Activated CD8-positive, alpha-beta T cell treated with anti-CD3 and anti-CD28 coated beads for 36 hours (primary cell): ENCODE measurements at regions not wholly inside any gene's neighbourhood (a gene's known extent, or its start where the extent isn't known, plus 50 kb on each side); places are given as distances from the start of the nearest gene placed in this dataset.

ENCODE experiments used
- ATAC-seq: fragments of 200-7000 bp; cut with Tn5 transposase; one replicate; pipeline ENCODE4 v1.10.0; 2021; ENCODE audit warnings: mild to moderate bottlenecking, moderate library complexity
- CTCF ChIA-PET: fragments of 350-600 bp; sonication (Branson Sonifier 250); formaldehyde crosslinking; loops from one replicate; lab custom pipeline; 2021; ENCODE audit warnings: antibody characterized with exemption; lab: Charles Lee
- POLR2A ChIA-PET: fragments of 350-600 bp; sonication (Branson Sonifier 250); formaldehyde crosslinking; loops from one replicate; lab custom pipeline; 2021; ENCODE audit warnings: antibody characterized with exemption; lab: Charles Lee
- DNase-seq: peaks from one replicate; pipeline ENCODE4 v3.0.0-alpha.2; 2020
- H3K27ac Mint-ChIP-seq: one replicate; pipeline ENCODE4 v1.8.0; 2021; ENCODE audit warnings: mild to moderate bottlenecking, mixed read lengths
- H3K27me3 Mint-ChIP-seq: one replicate; pipeline ENCODE4 v1.8.0; 2021; ENCODE audit warnings: mixed read lengths
- H3K36me3 Mint-ChIP-seq: one replicate; pipeline ENCODE4 v1.8.0; 2021; ENCODE audit warnings: low read depth, mixed read lengths
- H3K4me1 Mint-ChIP-seq: one replicate; pipeline ENCODE4 v1.8.0; 2021; ENCODE audit warnings: low read depth, mixed read lengths
- H3K4me3 Mint-ChIP-seq: one replicate; pipeline ENCODE4 v1.8.0; 2021; ENCODE audit warnings: mild to moderate bottlenecking, moderate library complexity, mixed read lengths
- H3K9me3 Mint-ChIP-seq: one replicate; pipeline ENCODE4 v1.8.0; 2021; ENCODE audit warnings: mixed read lengths
- intact Hi-C: fragments of 100-400 bp; cut with micrococcal nuclease; formaldehyde crosslinking; loops from one replicate; pipeline ENCODE4 v1.10.0; 2022
- TF ChIP-seq, protein P1 (sequence below): fragments of 200-600 bp; IDR thresholded peaks from one replicate; pipeline ENCODE4 v1.8.0; 2022; ENCODE audit warnings: antibody characterized with exemption, mild to moderate bottlenecking

DNA sequence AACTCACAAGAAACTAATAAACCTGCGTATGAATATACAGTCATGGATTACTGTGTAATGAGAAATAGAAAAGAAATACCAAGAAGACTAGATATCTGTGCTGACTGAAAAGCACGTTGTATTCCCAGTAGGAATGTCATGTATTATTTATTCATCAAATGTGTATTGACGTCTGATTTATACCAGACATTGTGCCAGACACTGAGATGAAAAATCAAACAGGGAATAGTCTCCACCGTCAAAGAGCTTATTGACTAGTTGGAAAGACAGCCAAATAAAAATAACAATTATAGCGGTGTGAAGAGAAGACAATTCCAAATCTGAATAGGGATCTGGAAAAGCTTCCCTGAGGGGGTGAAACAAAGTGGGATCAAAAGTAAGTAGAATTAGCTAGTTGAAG, 687.6 kb downstream of the C4orf33 start:
- Mint-ChIP-seq H3K27ac (no peak overlapping the region), H3K9me3 (no peaks in the 10 kb centered on the region), H3K4me3 (no peak overlapping the region), H3K4me1 (no peaks in the 10 kb centered on the region), H3K36me3 (no peaks in the 10 kb centered on the region), H3K27me3 (no peaks in the 10 kb centered on the region)
- POLR2A ChIA-PET, result no interaction called here
- no peak for ATAC-seq
- DNase-seq, result no peak
- TF ChIP-seq, protein P1, sequence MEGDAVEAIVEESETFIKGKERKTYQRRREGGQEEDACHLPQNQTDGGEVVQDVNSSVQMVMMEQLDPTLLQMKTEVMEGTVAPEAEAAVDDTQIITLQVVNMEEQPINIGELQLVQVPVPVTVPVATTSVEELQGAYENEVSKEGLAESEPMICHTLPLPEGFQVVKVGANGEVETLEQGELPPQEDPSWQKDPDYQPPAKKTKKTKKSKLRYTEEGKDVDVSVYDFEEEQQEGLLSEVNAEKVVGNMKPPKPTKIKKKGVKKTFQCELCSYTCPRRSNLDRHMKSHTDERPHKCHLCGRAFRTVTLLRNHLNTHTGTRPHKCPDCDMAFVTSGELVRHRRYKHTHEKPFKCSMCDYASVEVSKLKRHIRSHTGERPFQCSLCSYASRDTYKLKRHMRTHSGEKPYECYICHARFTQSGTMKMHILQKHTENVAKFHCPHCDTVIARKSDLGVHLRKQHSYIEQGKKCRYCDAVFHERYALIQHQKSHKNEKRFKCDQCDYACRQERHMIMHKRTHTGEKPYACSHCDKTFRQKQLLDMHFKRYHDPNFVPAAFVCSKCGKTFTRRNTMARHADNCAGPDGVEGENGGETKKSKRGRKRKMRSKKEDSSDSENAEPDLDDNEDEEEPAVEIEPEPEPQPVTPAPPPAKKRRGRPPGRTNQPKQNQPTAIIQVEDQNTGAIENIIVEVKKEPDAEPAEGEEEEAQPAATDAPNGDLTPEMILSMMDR, result no peak
- intact Hi-C loops, result no loop called here
- CTCF ChIA-PET, result interaction anchor here (0.9 kb wide), 1 partner anchor 421 kb away, joined by 3 read pairs; no protein-coding TSS in a partner anchor

DNA sequence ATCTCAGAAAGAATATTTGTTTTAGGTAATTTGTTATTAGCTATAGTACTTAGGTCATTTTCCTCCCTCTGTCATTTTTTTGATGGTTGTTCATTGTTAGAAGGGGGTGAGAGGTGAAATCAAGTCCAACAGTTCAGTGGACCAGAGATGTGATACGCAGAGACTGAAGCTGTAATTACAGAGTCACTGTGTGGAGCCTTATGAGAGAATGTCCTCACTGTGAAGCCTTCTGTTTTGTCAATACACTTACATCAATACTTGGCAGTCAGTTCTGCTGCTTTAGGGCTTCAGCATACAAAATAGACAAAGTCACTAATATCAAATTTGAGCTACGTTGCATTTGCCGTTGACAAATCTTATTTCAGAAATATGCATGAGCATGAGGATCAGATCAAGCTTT, 692.5 kb downstream of the C4orf33 start:
- POLR2A ChIA-PET, result no interaction called here
- no peaks in the 10 kb centered on the region for H3K4me1 Mint-ChIP-seq
- DNase-seq (no peak), ATAC-seq (no peak)
- intact Hi-C loops, result no loop called here
- no peaks in the 10 kb centered on the region for H3K36me3 Mint-ChIP-seq
- no peaks in the 10 kb centered on the region for H3K27me3 Mint-ChIP-seq
- no peaks in the 10 kb centered on the region for H3K9me3 Mint-ChIP-seq
- CTCF ChIA-PET, result no interaction called here
- H3K27ac Mint-ChIP-seq, result no peak overlapping the region
- TF ChIP-seq, protein P1, result no peak
- H3K4me3 Mint-ChIP-seq, result no peak overlapping the region

DNA sequence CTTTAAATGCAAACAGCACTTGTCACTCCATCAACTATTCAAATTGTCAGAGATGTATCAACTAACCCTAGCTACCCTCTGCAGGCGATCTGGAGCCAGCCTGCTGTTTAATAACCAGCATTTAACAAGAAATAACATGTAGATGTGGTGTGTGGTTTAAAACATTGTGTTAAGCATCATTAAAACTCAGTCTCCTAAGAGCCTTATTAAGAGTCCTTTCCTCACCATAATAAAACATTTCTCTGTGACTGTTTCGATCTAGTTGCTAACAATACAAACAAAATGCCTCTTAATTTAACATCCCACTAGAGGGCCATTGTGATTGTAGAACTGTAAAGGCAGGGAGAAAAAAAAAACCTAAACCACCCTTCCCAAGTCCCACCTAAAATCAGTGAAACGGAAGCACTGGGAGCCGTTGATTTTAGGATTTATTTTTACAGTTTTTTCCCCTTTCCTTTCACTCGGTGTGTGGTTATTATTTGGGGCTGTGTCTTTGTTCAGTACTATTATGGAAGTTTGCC, 708.6 kb downstream of the C4orf33 start:
- H3K27ac Mint-ChIP-seq, result no peak overlapping the region
- H3K27me3 Mint-ChIP-seq, result no peaks in the 10 kb centered on the region
- DNase-seq, result no peak
- TF ChIP-seq, protein P1, result no peak
- no peak overlapping the region for H3K4me3 Mint-ChIP-seq
- ChIA-PET CTCF (no interaction called here), POLR2A (no interaction called here)
- no peak for ATAC-seq
- no peaks in the 10 kb centered on the region for H3K4me1 Mint-ChIP-seq
- peaks cover 3% of the 10 kb centered on the region for H3K9me3 Mint-ChIP-seq
- no peaks in the 10 kb centered on the region for H3K36me3 Mint-ChIP-seq
- intact Hi-C loops, result no loop called here

DNA sequence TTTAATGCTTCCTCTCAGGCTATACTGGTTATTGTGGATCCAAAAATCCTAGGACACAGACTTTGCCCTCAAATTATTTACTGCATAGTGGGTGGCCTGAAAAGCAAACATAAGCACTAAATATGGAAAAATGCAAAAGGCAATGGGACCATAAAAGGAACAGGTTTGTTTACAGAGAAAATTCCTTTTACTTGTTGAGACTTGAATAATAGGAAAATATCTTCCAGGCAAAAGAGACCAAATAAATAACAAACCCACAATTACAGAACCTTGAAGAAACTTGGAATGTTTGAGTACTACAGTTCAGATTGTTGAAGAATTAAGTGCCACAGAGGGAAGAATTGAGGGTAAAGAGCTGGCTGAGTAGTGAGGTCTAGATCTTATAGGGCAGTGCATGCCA, 711.0 kb downstream of the C4orf33 start:
- no peaks in the 10 kb centered on the region for H3K27me3 Mint-ChIP-seq
- TF ChIP-seq, protein P1, result no peak
- no peak overlapping the region for H3K27ac Mint-ChIP-seq
- ATAC-seq (no peak), DNase-seq (no peak)
- POLR2A ChIA-PET, result no interaction called here
- H3K4me3 Mint-ChIP-seq, result no peak overlapping the region
- no peaks in the 10 kb centered on the region for H3K4me1 Mint-ChIP-seq
- no peaks in the 10 kb centered on the region for H3K36me3 Mint-ChIP-seq
- H3K9me3 Mint-ChIP-seq, result peaks cover 3% of the 10 kb centered on the region
- intact Hi-C loops, result no loop called here
- CTCF ChIA-PET, result no interaction called here

DNA sequence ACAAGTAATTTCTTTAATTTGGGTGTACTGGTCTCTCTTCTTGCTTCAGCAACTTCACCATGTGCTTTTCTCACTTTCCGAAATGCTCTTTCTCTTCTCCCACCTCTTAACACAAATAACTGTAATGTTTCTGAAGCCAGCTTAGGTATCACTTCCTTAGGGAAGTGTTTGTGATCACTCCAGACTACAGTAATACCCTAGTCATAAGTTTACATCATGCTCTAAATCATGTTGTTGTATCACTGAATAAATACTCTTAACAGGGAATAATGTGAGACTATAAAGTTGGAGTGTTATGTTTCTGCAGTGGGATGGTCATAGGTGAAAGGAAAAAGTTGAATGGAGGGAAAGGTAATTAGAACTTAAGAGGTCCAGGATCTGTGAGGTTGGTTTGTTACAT, 712.3 kb downstream of the C4orf33 start:
- intact Hi-C loops, result no loop called here
- Mint-ChIP-seq H3K27me3 (no peaks in the 10 kb centered on the region), H3K27ac (no peak overlapping the region), H3K9me3 (peaks cover 3% of the 10 kb centered on the region), H3K4me3 (no peak overlapping the region), H3K4me1 (no peaks in the 10 kb centered on the region), H3K36me3 (no peaks in the 10 kb centered on the region)
- TF ChIP-seq, protein P1, result no peak
- DNase-seq, result no peak
- ChIA-PET POLR2A (no interaction called here), CTCF (no interaction called here)
- ATAC-seq, result no peak
